ENCODE measurements at regions not wholly inside any gene's neighbourhood (a gene's known extent, or its start where the extent isn't known, plus 50 kb on each side); places are given as distances from the start of the nearest gene placed in this dataset.

DNA sequence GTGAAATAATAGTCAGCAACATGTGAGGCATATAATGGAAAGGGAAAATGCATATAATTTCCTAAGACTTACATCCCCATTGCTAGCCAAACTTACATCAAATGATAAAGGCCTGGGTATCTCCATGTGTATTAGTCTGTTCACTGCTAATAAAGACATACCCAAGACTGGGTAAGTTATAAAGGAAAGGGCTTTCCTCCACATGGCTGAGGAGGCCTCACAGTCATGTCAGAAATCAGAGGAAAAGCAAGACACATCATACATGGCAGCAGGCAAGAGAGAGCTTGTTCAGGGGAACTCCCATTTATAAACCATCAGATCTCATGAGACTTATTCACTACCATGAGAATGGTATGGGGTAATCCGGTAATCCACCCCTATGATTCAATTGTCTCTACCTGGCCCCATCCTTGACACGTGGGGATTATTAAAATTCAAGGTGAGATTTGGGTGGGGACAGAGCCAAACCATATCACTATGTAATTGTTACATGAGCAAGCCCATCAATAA, 161.5 kb upstream of the SAMSN1 start:
- TF ChIP-seq, protein P1, sequence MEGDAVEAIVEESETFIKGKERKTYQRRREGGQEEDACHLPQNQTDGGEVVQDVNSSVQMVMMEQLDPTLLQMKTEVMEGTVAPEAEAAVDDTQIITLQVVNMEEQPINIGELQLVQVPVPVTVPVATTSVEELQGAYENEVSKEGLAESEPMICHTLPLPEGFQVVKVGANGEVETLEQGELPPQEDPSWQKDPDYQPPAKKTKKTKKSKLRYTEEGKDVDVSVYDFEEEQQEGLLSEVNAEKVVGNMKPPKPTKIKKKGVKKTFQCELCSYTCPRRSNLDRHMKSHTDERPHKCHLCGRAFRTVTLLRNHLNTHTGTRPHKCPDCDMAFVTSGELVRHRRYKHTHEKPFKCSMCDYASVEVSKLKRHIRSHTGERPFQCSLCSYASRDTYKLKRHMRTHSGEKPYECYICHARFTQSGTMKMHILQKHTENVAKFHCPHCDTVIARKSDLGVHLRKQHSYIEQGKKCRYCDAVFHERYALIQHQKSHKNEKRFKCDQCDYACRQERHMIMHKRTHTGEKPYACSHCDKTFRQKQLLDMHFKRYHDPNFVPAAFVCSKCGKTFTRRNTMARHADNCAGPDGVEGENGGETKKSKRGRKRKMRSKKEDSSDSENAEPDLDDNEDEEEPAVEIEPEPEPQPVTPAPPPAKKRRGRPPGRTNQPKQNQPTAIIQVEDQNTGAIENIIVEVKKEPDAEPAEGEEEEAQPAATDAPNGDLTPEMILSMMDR (IDR thresholded peaks at IDR 0.05; ENCODE audit: low read depth, low read length) = no peak
- TF ChIP-seq EZH2phosphoT487 (IDR thresholded peaks at IDR 0.05; ENCODE audit: low read depth) = no peak

Measured in OCI-LY3 (cell line).